ENCODE measurements at regions not wholly inside any gene's neighbourhood (a gene's known extent, or its start where the extent isn't known, plus 50 kb on each side); places are given as distances from the start of the nearest gene placed in this dataset.

GRCh38 chr5:143879646-143880045 is 67.7 kb downstream of the HMHB1 start:
- H2BK20ac ChIP-seq (ENCODE audit: low read depth, low read length, poor library complexity, severe bottlenecking): no peak overlapping the region
- Mint-ChIP-seq H3K4me1 (peaks cover 3 to 5% of the 10 kb centered on the region in 2 experiments; a peak in 3 of 4 replicates), H3K9me3 (no peaks in the 10 kb centered on the region; a peak in 1 of 5 replicates), H3K4me3 (no peak overlapping the region), H3K36me3 (ENCODE audit: insufficient read depth in 1 of 3, low read depth in 3 of 3) (peaks cover 0 to 2% (median 0%) of the 10 kb centered on the region in 3 experiments; a peak in 1 of 7 replicates), H3K27ac (no peak overlapping the region), H3K27me3 (ENCODE audit: low read depth) (no peaks in the 10 kb centered on the region)
- no peaks in the 10 kb centered on the region for H3K23me2 ChIP-seq (ENCODE audit: insufficient read length, low read depth, low read length, poor library complexity, severe bottlenecking)
- no peaks in the 10 kb centered on the region for H3K79me2 ChIP-seq (ENCODE audit: insufficient read depth, low read length)
- TF ChIP-seq, protein P1, sequence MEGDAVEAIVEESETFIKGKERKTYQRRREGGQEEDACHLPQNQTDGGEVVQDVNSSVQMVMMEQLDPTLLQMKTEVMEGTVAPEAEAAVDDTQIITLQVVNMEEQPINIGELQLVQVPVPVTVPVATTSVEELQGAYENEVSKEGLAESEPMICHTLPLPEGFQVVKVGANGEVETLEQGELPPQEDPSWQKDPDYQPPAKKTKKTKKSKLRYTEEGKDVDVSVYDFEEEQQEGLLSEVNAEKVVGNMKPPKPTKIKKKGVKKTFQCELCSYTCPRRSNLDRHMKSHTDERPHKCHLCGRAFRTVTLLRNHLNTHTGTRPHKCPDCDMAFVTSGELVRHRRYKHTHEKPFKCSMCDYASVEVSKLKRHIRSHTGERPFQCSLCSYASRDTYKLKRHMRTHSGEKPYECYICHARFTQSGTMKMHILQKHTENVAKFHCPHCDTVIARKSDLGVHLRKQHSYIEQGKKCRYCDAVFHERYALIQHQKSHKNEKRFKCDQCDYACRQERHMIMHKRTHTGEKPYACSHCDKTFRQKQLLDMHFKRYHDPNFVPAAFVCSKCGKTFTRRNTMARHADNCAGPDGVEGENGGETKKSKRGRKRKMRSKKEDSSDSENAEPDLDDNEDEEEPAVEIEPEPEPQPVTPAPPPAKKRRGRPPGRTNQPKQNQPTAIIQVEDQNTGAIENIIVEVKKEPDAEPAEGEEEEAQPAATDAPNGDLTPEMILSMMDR (conservative IDR thresholded peaks at IDR 0.05): no peak
- no peak overlapping the region for H4K8ac ChIP-seq (replicated peaks; ENCODE audit: insufficient read length, low read depth, low read length)
- no peak overlapping the region for H3T11ph ChIP-seq (ENCODE audit: low read length)
- no peaks in the 10 kb centered on the region for H3K27me3 ChIP-seq (ENCODE audit: insufficient read depth, low read length)
- H2AK5ac ChIP-seq (ENCODE audit: insufficient read length, low read length): no peak overlapping the region
- no peak overlapping the region for H4K5ac ChIP-seq (ENCODE audit: insufficient read length, low read depth, low read length)
- no peak overlapping the region for H3K18ac ChIP-seq (ENCODE audit: insufficient read length, low read depth, low read length)
- H3K9me3 ChIP-seq (ENCODE audit: control insufficient read depth, low read depth, low read length): no peaks in the 10 kb centered on the region
- DNase-seq: no peak
- H3K14ac ChIP-seq (ENCODE audit: insufficient read depth, low read length): no peak overlapping the region
- H2AFZ ChIP-seq (ENCODE audit: low read length): no peak overlapping the region
- no peak overlapping the region for H2BK12ac ChIP-seq (ENCODE audit: insufficient read length, low read depth, low read length)
- H3K56ac ChIP-seq (ENCODE audit: insufficient read length, low read depth, low read length): no peak overlapping the region
- WGBS (ENCODE audit: extremely low coverage, insufficient read length, low lambda C conversion rate): no CpG with 5 or more reads among the region's 3 CpGs
- H4K20me1 ChIP-seq (ENCODE audit: control insufficient read depth, insufficient read depth, insufficient read length): no peaks in the 10 kb centered on the region
- no peaks in the 10 kb centered on the region for H3K4me1 ChIP-seq (ENCODE audit: insufficient read depth, low read length)
- no peak overlapping the region for H2BK120ac ChIP-seq (ENCODE audit: low read depth, low read length, poor library complexity, severe bottlenecking)
- no peak overlapping the region for H2BK5ac ChIP-seq (ENCODE audit: insufficient read length, low read length)
- H3K4me2 ChIP-seq (ENCODE audit: insufficient read depth, insufficient read length, low read length): no peak overlapping the region
- no peak overlapping the region for H3K27ac ChIP-seq (ENCODE audit: insufficient read length, low read depth, low read length)
- no peak overlapping the region for H3K9ac ChIP-seq (ENCODE audit: extremely low read depth, insufficient read length, low read length)
- H3K79me1 ChIP-seq (ENCODE audit: insufficient read depth, low read depth, low read length, poor library complexity, severe bottlenecking): no peaks in the 10 kb centered on the region
- H3K23ac ChIP-seq (ENCODE audit: insufficient read length, low read depth, low read length): no peak overlapping the region
- H4K91ac ChIP-seq (ENCODE audit: insufficient read length, low read depth, low read length): no peak overlapping the region
- no peak overlapping the region for H3K4ac ChIP-seq (ENCODE audit: low read depth, low read length)
- no peak overlapping the region for H2BK15ac ChIP-seq (ENCODE audit: low read depth, low read length)
